ENCODE measurements at regions not wholly inside any gene's neighbourhood (a gene's known extent, or its start where the extent isn't known, plus 50 kb on each side); places are given as distances from the start of the nearest gene placed in this dataset.

GRCh38 chr21:29228306-29228705 lies 70.4 kb upstream of the BACH1 start:
- Histone ChIP-seq H3K4me3 (no peak overlapping the region), H3K27ac (no peak overlapping the region)
- no peak for TF ChIP-seq CTCF (IDR thresholded peaks at IDR 0.05)
- no peak for DNase-seq (ENCODE audit: low spot score)

GRCh38 chr21:29230551-29231261 lies 68.0 kb upstream of the BACH1 start:
- DNase-seq (ENCODE audit: low spot score), result no peak
- Histone ChIP-seq H3K27ac (no peak overlapping the region), H3K4me3 (no peak overlapping the region)
- no peak for TF ChIP-seq CTCF (IDR thresholded peaks at IDR 0.05)

- DNase-seq (ENCODE audit: low spot score), result no peak
- Histone ChIP-seq H3K27ac (no peak overlapping the region), H3K4me3 (no peak overlapping the region)
- no peak for TF ChIP-seq CTCF (IDR thresholded peaks at IDR 0.05)
These were observed 66.8 kb upstream of the BACH1 start for GRCh38 chr21:29231756-29232529.

- no peak for TF ChIP-seq CTCF (IDR thresholded peaks at IDR 0.05)
- Histone ChIP-seq H3K4me3 (no peak overlapping the region), H3K27ac (no peak overlapping the region)
- DNase-seq (ENCODE audit: low spot score), result no peak
These were observed 66.0 kb upstream of the BACH1 start for GRCh38 chr21:29232530-29233255.

GRCh38 chr21:29233256-29233546 lies 65.5 kb upstream of the BACH1 start:
- H3K27ac ChIP-seq, result no peak overlapping the region
- no peak for DNase-seq (ENCODE audit: low spot score)

More at GRCh38 chr21:29233256-29233546, 65.5 kb upstream of the BACH1 start:
- H3K4me3 ChIP-seq, result no peak overlapping the region
- no peak for TF ChIP-seq CTCF (IDR thresholded peaks at IDR 0.05)

Measured in coronary artery (tissue), 2 donors.